Esophagus squamous epithelium (tissue), 4 donors: ENCODE measurements at regions not wholly inside any gene's neighbourhood (a gene's known extent, or its start where the extent isn't known, plus 50 kb on each side); places are given as distances from the start of the nearest gene placed in this dataset.

Source experiments
- CTCF ChIP-seq, 6 experiments: fragments of 450-650 bp in 4 of 6; fragments of 200-600 bp in 2 of 6; sonication (generic) in 2 of 6; IDR thresholded peaks; one replicate each; pipeline ENCODE4 v1.5.1; 2016 to 2019; ENCODE audit warnings: antibody characterized with exemption in 6 of 6, mild to moderate bottlenecking in 4 of 6, moderate library complexity in 4 of 6
- POLR2A ChIP-seq, 4 donors: fragments of 450-650 bp; IDR thresholded peaks; one replicate each; pipeline ENCODE4 v1.6.1; 2017; ENCODE audit warnings: antibody characterized with exemption in 4 of 4, mild to moderate bottlenecking in 4 of 4, moderate library complexity in 3 of 4

- TF ChIP-seq CTCF (IDR thresholded peaks at IDR 0.05): no peak
- TF ChIP-seq POLR2A (IDR thresholded peaks at IDR 0.05): no peak
Observed at GRCh38 chr1:90187323-90187585, 192.3 kb downstream of the ZNF326 start.
